K562 (cell line): ENCODE measurements at regions not wholly inside any gene's neighbourhood (a gene's known extent, or its start where the extent isn't known, plus 50 kb on each side); places are given as distances from the start of the nearest gene placed in this dataset.

Source experiments
- ATAC-seq: fragments of 200-7000 bp; cut with Tn5 transposase; 3 replicates; pipeline ENCODE4 v1.9.1; 2020; ENCODE audit warnings: moderate library complexity
- BruUV-seq: library from RNA; stranded (reverse); fragments of 400-500 nt; replicated peaks from 2 replicates; lab custom pipeline; 2021; lab: Mats Ljungman, UMichigan
- CTCF ChIA-PET: fragments of 300-600 bp; formaldehyde crosslinking; extraction: SDS; loops from one replicate; lab custom pipeline; 2021; ENCODE audit warnings: low intra/inter-chr PET ratio; lab: Yijun Ruan, JAX
- POLR2A ChIA-PET: fragments of 300-600, 350-650 bp; sonication (Branson Sonifier 250); formaldehyde crosslinking; extraction: SDS; loops from one replicate; lab custom pipeline; 2021; ENCODE audit warnings: antibody characterized with exemption, inconsistent platforms; lab: Yijun Ruan, JAX
- DNase-seq, 4 experiments: peaks; one replicate each; pipeline versions ENCODE4 v3.0.0 to v3.0.0-alpha.2; 2011 to 2018; ENCODE audit warnings: low spot score in 3 of 4, mixed read lengths in 3 of 4; ENCODE audit errors: extremely low read depth in 1 of 4
- FAIRE-seq: peaks from 2 replicates; lab custom pipeline; 2011; peaks lifted over from hg19 to GRCh38; lab: Jason Lieb, UNC
- H2AFZ ChIP-seq: 2 replicates; pipeline ENCODE4 v1.6.0; 2011; ENCODE audit warnings: low read depth, low read length, control low read depth, inconsistent platforms
- H3K27ac ChIP-seq: fragments of 200-600 bp; 3 replicates; pipeline ENCODE4 v1.8.0; 2011; ENCODE audit warnings: low read depth, mild to moderate bottlenecking, control low read depth, inconsistent platforms, low read length, moderate library complexity, mixed read lengths; ENCODE audit errors: extremely low read depth
- H3K27me3 ChIP-seq, 2 experiments: fragments of 300-600 bp in 1 of 2; 2 replicates in 1 of 2; 3 replicates in 1 of 2; pipeline versions ENCODE4 v1.6.0 to v1.8.0; 2011; ENCODE audit warnings: inconsistent platforms in 2 of 2, low read length in 2 of 2, mild to moderate bottlenecking in 1 of 2, mixed read lengths in 1 of 2, moderate library complexity in 1 of 2; ENCODE audit not compliant: control insufficient read depth in 2 of 2, insufficient read depth in 2 of 2
- H3K36me3 ChIP-seq: fragments of 300-600 bp; 3 replicates; pipeline ENCODE4 v1.8.0; 2011; ENCODE audit warnings: mild to moderate bottlenecking, low read length, inconsistent platforms; ENCODE audit not compliant: control insufficient read depth, insufficient read depth
- H3K4me1 ChIP-seq, 2 experiments: fragments of 200-600 bp in 1 of 2; replicated peaks in 1 of 2; 2 replicates in 1 of 2; 3 replicates in 1 of 2; pipeline versions ENCODE4 v1.5.1 to v1.8.0; 2011; ENCODE audit warnings: inconsistent platforms in 2 of 2, low read length in 2 of 2, mild to moderate bottlenecking in 1 of 2, mixed read lengths in 1 of 2, moderate library complexity in 1 of 2; ENCODE audit not compliant: control insufficient read depth in 2 of 2, insufficient read depth in 2 of 2
- H3K4me2 ChIP-seq: 2 replicates; pipeline ENCODE4 v1.6.1; 2011; ENCODE audit warnings: low read length, control low read depth, inconsistent platforms, mixed read lengths; ENCODE audit not compliant: insufficient read depth
- H3K4me3 ChIP-seq: fragments of 200-600 bp; sonication (generic), shearing (Covaris generic); 2 replicates; pipeline ENCODE4 v1.5.1; 2016; ENCODE audit warnings: control low read depth, inconsistent platforms
- H3K79me2 ChIP-seq: fragments of 200-600 bp; 3 replicates; pipeline ENCODE4 v1.8.0; 2011; ENCODE audit warnings: low read length, inconsistent platforms; ENCODE audit not compliant: control insufficient read depth, insufficient read depth
- H3K9ac ChIP-seq, 2 experiments: 2 replicates each; pipeline versions ENCODE4 v1.6.0 to v1.6.1; 2011; ENCODE audit warnings: low read depth in 2 of 2, low read length in 2 of 2, control low read depth in 1 of 2, inconsistent platforms in 1 of 2, mild to moderate bottlenecking in 1 of 2, mixed read lengths in 1 of 2; ENCODE audit not compliant: insufficient read depth in 1 of 2
- H3K9me1 ChIP-seq: one replicate; pipeline ENCODE4 v1.6.0; 2011; ENCODE audit warnings: inconsistent platforms, mild to moderate bottlenecking, low read length, moderate library complexity; ENCODE audit not compliant: control insufficient read depth, insufficient read depth
- H3K9me3 ChIP-seq: replicated peaks from 2 replicates; pipeline ENCODE4 v1.5.1; 2011; ENCODE audit warnings: low read depth, low read length, inconsistent platforms; ENCODE audit not compliant: control insufficient read depth, insufficient read depth
- H4K20me1 ChIP-seq: replicated peaks from 2 replicates; pipeline ENCODE4 v1.6.1; 2011; ENCODE audit warnings: low read length, inconsistent platforms, mixed read lengths; ENCODE audit not compliant: control insufficient read depth, insufficient read depth
- CREB3 ChIP-seq: fragments of 450-650 bp; conservative IDR thresholded peaks from 2 replicates; pipeline ENCODE4 v1.6.1; 2016; ENCODE audit warnings: missing genetic modification characterization, low read depth, mild to moderate bottlenecking, missing compliant biosample characterization, moderate library complexity
- ZNF253 ChIP-seq: fragments of 250-450 bp; sonication (Bioruptor Pico); conservative IDR thresholded peaks from 2 replicates; pipeline ENCODE4 v1.6.1; 2021; ENCODE audit warnings: mild to moderate bottlenecking
- ZNF274 ChIP-seq: IDR thresholded peaks from 2 replicates; pipeline ENCODE4 v1.6.1; 2011; ENCODE audit warnings: low read depth, mild to moderate bottlenecking, low read length, moderate library complexity, borderline replicate concordance
- ZNF277 ChIP-seq: fragments of 250-450 bp; sonication (Bioruptor Pico); IDR thresholded peaks from 2 replicates; pipeline ENCODE4 v1.8.0; 2022; ENCODE audit warnings: inconsistent platforms, mild to moderate bottlenecking, moderate library complexity, borderline replicate concordance
- WGBS: fragments of 100-300 bp; shearing (Covaris generic); methylation state at CpG from one replicate; pipeline ENCODE4 v1.1.6; 2016; ENCODE audit warnings: low coverage, mixed read lengths; ENCODE audit not compliant: insufficient coverage; ENCODE audit errors: missing lambda C conversion rate; 5-methylcytosine and 5-hydroxymethylcytosine counted together
- in situ Hi-C: fragments of 300-500 bp; cut with MboI; formaldehyde crosslinking; loops from 4 replicates; pipeline ENCODE4 v1.15.0; 2018; ENCODE audit warnings: inconsistent platforms, mixed read lengths
- intact Hi-C: fragments of 100-400 bp; cut with micrococcal nuclease; formaldehyde crosslinking; loops from 2 replicates; pipeline ENCODE4 v1.14.2; 2022

DNA sequence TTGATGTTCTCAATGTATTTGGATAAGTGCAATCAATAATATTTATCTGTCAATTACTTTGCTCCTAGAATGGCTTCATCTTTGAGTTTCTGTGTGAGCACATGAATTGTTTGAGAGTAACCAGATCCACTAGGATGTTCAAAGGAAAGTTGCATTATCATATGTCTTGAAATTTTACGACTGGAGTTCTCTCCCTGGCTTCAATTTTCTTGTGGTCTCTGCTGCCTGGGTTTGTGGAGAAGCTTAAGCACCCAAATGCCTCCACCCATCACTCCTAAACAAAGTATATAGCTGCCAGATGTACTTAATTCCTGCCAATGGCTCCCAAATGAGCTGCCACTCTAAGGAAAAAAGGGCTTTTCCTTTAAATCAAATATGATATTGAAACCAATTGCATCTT is 1149.4 kb upstream of the ZEB2 start:
- H3K36me3 ChIP-seq = no peaks in the 10 kb centered on the region
- DNase-seq = no peak
- POLR2A ChIA-PET = no interaction called here

More for the DNA sequence above, 1149.4 kb upstream of the ZEB2 start:
- ATAC-seq = no peak
- no peaks in the 10 kb centered on the region for H3K9me1 ChIP-seq
- H3K9me3 ChIP-seq = no peaks in the 10 kb centered on the region
- H3K4me2 ChIP-seq = no peak overlapping the region
- no peak for FAIRE-seq
- 0 out of 2 replicates have a peak overlapping the region, but pooled peaks have one; percentile 62 for H2AFZ ChIP-seq
- H3K4me3 ChIP-seq = no peak overlapping the region
- no peak overlapping the region for H3K9ac ChIP-seq
- H4K20me1 ChIP-seq = no peaks in the 10 kb centered on the region
- BruUV-seq = no TSS peak
- no peaks in the 10 kb centered on the region; a peak in 1 of 5 replicates for H3K4me1 ChIP-seq
- intact Hi-C loops = no loop called here
- no peaks in the 10 kb centered on the region for H3K79me2 ChIP-seq
- H3K27ac ChIP-seq = no peak overlapping the region
- 33% methylated on average over 1 of the region's 1 CpG for WGBS
- CTCF ChIA-PET = no interaction called here
- in situ Hi-C loops = no loop called here
- H3K27me3 ChIP-seq = no peaks in the 10 kb centered on the region
- TF ChIP-seq ZNF277 (CRISPR knock-in tag) (no peak), ZNF274 (no peak), ZNF253 (CRISPR knock-in tag) (no peak), CREB3 (tag) (no peak)
